GM21515 (cell line): ENCODE measurements at regions not wholly inside any gene's neighbourhood (a gene's known extent, or its start where the extent isn't known, plus 50 kb on each side); places are given as distances from the start of the nearest gene placed in this dataset.

Source experiments
- ATAC-seq: cut with Tn5 transposase; IDR thresholded peaks from one replicate; pipeline ENCODE4 v1.9.1; 2021; ENCODE audit not compliant: unreplicated experiment

DNA sequence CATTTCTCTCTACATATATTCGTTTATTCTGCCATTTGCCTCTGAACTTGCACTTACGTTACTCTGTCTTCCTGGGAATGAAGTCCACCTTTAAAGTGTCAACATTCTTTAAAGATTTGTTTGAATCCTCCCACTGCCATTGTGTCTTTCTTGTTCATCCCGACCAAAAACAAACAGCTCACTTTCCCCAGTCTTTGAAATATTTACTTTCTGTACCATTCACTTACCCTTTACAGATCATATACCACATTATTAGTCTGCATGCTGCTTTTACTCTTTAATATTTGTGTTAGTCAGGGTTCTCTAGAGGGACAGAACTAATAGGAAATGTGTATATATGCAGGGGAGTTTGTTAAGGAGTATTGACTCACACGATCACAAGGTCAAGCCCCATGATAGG is 176.6 kb upstream of the STARD13 start:
- ATAC-seq, result no peak

DNA sequence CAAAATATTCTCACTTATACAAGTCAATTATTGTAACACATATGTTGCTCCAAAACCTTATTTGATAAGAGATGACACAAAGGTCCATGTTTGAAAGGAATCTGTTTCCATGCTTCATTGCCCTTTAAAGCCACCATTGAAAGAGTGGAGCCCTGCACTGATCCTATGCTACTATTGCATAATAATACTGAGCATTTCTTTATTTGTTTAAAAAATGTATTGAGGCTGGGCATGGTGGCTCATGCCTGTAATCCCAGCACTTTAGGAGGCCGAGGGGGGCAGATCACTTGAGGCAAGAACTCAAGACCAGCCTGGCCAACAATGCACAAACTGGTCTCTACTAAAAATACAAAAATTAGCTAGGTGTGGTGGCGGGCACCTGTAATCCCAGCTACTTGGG is 178.8 kb upstream of the STARD13 start:
- ATAC-seq, result no peak

GRCh38 chr13:33466262-33466661 is 180.7 kb upstream of the STARD13 start:
- ATAC-seq, result no peak

DNA sequence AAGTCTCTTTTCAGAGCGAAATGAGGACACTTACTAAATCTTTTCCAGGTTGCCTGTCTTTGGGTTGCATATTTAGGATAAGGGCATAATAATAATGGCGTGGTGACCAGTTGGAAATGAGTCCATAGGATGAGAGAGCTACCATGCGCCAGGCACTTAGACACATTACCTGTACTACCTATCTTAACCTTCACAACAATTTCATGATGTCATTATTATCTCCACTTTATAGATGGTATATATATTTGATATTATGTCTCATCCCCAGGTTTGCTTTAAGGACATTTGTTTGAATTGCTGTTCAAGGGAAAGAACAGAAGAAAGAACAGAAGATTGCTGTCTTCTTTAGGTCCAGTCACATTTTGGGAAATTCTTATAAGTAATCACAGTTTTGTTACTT is 182.0 kb upstream of the STARD13 start:
- no peak for ATAC-seq

DNA sequence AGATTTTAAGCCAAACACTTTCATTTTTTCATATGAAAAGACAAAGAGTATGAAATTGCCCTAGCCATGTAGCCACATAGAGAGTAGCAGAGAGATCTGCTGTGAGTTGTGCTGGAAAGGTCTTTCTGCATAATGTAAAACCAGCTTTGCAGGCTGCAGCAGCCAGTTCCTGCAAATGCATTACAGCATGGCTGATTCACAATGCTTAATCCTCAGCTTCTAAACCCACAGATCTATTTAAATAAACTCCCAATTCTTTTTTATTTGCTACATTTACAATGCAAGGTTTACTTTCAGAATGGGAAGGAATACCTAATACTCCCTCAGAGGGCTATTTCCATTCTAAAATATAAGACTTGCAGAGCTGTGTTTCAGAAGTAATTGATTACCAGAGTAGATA is 185.6 kb upstream of the STARD13 start:
- no peak for ATAC-seq

DNA sequence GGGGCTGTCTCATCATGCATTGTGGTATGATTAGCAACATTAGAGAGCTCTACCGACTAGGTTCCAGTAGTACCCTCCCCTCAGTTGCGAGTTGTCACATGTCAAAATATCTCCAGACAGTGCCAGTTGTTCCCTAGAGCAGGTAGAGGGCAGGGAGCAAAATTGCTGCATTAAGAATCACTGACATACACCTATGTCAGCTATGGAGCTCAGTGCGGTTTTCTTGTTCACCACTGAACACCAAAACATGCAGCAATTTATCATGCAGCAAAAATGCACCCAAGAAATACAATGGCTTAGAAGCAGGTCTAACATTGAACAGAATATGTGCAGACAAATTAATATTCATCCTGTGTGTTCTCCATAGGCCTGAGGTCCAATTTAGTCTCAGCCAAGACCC is 186.9 kb upstream of the STARD13 start:
- ATAC-seq, result no peak

DNA sequence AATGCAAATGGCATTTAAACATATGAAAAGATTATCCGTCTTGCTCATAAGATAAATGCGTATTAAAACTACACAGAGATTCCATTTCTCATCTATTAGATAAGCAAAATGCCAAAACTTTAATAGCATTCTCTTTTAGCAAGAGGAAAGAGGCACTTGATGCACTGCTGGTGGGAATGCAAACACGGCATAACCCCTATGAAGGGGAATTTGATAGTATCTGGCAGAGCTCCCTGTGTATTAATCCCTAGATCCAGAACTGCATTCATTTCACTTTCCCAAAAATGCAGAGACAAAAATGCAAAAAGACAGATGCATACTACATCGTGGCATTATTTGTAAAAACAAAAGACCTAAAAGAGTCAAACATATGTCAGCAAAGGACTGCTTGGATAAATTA is 193.6 kb upstream of the STARD13 start:
- no peak for ATAC-seq

DNA sequence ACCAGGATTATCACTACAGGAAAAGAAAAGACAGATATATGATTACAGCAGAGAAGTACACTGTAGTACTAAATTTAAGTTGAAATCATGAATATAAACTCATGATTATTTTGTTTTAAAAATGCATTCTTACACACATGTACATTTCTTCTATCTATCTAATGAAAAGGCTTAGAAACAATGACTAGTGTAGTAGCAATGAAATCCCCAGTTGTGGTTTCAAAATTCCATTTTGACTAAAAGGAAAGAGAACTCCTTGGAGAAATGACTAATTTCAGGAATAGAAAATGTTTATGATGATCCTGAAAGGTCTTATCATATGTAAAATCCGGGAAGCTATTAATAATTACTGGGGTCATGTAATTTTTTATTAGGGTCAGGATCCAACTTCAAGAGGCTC is 195.0 kb upstream of the STARD13 start:
- ATAC-seq, result no peak

GRCh38 chr13:33483471-33483870 is 197.9 kb upstream of the STARD13 start:
- ATAC-seq, result no peak

DNA sequence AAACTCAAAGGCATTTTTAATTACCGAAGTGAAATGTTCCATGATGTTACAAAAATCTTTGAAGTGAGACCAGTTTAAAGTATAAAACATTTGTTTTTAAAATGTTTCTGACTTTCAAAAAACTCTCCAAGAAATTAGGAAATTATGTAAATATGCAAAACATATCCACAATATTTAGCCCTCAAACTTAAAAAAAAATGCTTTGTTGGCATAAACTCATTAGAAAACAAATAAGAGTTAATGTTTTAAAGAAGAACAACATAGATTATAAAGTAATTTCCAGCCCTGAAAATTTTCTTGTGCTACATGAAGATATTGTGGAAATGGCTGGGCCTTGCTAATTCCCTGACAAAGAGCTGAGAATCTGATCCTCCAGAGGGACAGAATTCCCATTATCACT is 199.7 kb upstream of the STARD13 start:
- no peak for ATAC-seq

DNA sequence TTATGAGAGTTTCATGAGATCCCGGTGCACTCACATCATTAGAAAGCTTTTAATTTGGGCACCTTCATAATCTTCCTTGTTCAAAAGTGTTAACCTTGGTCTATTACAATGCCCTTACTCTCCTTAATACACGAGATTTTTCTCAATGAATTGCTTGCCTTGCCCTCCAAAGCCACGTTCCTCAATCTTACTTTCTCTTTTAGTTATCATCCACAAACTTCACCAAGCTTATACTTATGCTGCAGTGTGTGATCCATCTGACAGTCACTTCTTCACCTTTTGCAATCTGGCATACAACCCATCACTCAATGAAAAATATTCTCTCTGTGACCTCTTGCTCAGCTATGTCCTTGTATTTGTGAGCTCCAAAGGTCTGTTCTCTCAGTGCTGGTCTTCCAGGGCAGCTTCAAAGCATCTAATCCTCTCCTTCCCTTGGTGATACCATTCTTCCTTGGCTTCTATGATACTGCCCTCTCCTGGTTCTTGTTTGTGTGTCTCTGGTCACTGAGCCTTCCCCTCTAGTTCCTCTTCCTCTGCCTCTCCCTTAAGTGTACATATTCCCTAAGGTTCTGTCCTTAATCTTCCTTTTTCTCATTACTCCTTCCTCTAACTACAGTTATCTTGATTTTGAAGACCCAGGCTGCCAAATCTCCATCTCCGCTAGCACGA is 202.2 kb upstream of the STARD13 start:
- no peak for ATAC-seq

DNA sequence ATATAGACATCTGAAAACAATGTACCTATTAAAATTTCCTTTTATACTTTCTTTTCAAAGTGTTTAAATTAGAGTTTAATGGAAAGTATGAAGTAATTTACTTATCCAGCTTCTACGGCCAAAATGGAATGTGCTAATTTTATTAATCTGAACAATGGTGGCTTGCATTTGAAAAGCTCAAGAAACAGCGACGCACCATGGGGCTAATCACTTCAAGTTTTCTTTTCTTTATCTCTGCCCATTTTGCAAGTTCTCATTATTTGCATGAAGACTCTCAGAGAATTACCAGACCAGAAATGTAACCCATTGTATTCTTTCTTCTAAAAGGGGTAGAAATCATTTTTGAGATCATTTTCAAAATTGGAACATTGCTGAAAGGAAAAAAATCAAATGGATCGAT is 204.0 kb upstream of the STARD13 start:
- ATAC-seq, result no peak

- ATAC-seq, result no peak
Measured at GRCh38 chr13:33490461-33491327, 205.1 kb upstream of the STARD13 start.

DNA sequence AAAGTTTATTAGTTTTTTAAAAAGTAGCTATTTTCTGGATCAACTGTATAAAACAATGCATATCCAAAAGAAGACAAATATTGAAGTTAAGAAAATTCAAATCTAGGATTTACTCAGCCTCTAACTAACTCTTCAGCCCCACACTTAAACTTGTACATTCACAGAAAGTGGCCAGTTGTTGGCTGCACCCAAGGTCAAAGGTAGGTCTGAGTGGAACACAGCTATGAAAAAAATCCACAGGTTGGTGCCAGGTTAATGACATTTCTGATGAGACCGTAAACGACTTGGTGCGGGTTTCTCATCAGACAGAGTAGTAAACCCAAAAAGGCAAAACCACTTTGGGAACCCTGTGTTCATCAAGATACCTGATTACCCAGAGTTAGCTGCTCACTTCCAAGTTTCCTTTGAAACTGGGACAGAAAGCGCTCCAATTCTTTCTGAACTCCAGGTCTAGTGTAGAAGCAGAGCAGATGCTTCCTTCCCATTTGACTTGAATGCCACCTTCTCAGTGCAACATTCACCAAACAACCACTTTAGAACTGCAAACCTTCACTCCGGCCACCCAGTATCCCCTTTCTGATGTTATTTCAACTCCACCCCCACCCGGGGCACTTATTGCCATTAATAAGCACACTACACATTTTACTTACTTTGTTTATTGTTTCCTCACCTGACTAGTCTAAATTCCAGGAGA is 208.3 kb upstream of the STARD13 start:
- no peak for ATAC-seq

DNA sequence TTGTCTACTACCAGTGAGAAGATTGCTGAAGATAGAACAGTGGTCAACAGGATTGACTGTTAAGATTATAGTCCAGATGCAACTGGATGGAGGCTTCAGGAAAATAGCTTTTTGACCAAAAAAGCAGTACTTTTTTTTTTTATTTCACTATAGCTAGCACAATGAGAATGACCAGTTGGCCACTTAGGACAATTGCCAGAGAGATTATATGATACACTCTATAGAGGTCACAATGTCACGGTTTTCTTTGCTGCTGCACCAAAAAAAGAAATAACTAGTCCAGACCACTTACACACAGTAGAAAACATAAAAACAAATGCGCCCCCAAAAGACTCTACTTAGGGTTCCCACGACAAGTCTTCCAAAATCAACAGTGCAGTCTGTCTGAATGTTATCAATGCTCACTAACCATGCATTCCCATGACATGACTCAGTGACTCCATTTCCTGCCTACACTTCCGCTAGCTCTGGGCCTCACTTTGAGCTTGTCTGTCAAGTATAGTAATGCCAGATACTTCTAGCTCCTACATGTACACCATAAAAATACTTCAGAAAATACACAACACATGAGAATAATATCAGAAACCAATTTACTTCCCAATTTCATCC is 209.1 kb upstream of the STARD13 start:
- no peak for ATAC-seq

DNA sequence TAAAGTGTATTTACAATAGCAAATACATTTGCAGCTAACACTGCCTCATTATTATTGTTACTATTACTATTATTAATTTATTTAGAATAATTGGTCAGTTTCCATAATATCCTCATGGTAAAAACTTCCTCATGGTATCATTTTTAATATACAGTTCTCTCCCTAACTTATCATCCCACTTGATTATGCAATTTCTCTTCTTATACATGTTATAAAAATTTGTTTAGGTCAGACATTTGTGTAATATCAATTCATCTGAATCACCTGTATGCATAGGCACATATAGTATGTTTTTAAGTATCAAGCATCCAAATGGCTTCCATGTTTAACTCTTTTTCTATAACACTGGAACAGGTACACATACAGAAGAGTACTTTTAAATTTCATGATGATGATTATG is 210.8 kb upstream of the STARD13 start:
- ATAC-seq, result no peak

GRCh38 chr13:33497146-33497845 is 211.7 kb upstream of the STARD13 start:
- no peak for ATAC-seq

DNA sequence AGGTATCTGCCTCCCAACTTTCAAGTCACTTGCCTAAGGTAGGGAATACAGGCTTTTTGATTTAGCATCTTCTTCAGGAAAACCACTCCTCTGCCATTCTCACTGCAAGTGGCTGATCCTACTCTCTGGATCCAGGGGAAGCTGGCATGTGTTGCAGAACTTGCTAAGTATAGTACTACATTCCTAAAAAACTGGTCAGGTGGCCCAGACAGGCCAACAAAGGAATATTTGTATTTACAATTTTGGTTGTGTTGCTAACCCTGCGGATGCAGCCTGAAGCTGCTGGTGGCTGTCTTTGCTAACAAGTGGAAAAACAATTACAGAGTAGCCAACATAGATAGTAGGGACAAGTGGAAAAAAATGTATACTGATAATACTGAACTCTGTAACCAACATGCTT is 222.5 kb upstream of the STARD13 start:
- no peak for ATAC-seq

GRCh38 chr13:33509642-33510229 is 224.2 kb upstream of the STARD13 start:
- ATAC-seq, result no peak

DNA sequence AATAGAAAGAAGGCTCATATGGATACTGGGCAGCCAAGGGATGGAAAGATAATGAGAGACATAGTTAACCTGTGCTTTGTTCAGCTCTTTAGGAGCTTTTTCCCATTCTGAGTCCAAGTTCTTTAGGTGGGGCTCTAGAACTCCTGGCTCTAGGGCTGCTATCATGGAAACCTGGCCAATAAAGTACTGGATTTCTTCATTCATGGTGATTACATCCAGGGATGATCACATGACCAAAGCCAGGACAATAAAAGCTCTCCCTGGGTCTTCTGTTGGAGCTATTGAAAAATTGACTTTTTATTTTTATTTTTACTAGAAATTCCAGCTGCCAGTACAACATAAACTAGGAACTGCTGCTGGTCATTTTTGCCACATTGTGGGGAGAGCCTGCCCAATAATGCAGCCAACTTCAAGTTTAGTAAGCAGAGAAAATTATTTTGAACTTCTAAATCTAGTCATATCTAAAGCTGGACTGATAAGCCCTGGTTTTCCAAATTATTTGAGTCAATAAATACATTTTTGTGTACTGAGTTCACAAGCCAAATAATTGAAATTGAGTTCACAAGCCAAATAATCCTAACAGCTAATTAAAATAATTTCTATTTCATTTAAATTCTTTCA is 224.9 kb upstream of the STARD13 start:
- no peak for ATAC-seq
